Stimulated activated CD4-positive, alpha-beta T cell treated with anti-CD3 and anti-CD28 coated beads, Interleukin-15, amount 100 ng/mL, for 48 hours (primary cell): ENCODE measurements at regions not wholly inside any gene's neighbourhood (a gene's known extent, or its start where the extent isn't known, plus 50 kb on each side); places are given as distances from the start of the nearest gene placed in this dataset.
"Not testable (repeated sequence)": the region's sequence is repeated elsewhere in the genome, so short reads cannot be mapped to it uniquely, and the experiment has no call there.

ENCODE experiments used
- DNase-seq, 2 donors: peaks; one replicate each; pipeline ENCODE4 v3.0.0-alpha.2; 2020; ENCODE audit warnings: low read depth in 2 of 2

- DNase-seq = no peak
Measured at GRCh38 chr6:113659762-113660404, 197.3 kb upstream of the MARCKS start.

GRCh38 chr6:113660819-113661218 lies 196.3 kb upstream of the MARCKS start:
- no peak for DNase-seq

- no peak for DNase-seq
Measured at GRCh38 chr6:113662093-113662665, 195.0 kb upstream of the MARCKS start.

GRCh38 chr6:113662688-113663333 lies 194.3 kb upstream of the MARCKS start:
- no peak for DNase-seq

GRCh38 chr6:113664909-113665308 lies 192.2 kb upstream of the MARCKS start:
- DNase-seq = no peak

GRCh38 chr6:113668641-113669408 lies 188.3 kb upstream of the MARCKS start:
- no peak for DNase-seq

GRCh38 chr6:113669606-113670005 lies 187.5 kb upstream of the MARCKS start:
- no peak for DNase-seq

- DNase-seq = no peak
Measured at GRCh38 chr6:113671421-113671820, 185.7 kb upstream of the MARCKS start.

GRCh38 chr6:113672491-113673149 lies 184.5 kb upstream of the MARCKS start:
- no peak for DNase-seq

GRCh38 chr6:113674075-113674474 lies 183.1 kb upstream of the MARCKS start:
- DNase-seq = no peak

GRCh38 chr6:113676057-113676456 lies 181.1 kb upstream of the MARCKS start:
- no peak for DNase-seq

- DNase-seq = no peak
Measured at GRCh38 chr6:113676968-113677367, 180.2 kb upstream of the MARCKS start.

GRCh38 chr6:113679051-113679450 lies 178.1 kb upstream of the MARCKS start:
- DNase-seq = no peak

GRCh38 chr6:113680301-113680700 lies 176.8 kb upstream of the MARCKS start:
- DNase-seq = no peak

GRCh38 chr6:113683968-113684367 lies 173.2 kb upstream of the MARCKS start:
- DNase-seq = no peak

GRCh38 chr6:113684382-113684901 lies 172.7 kb upstream of the MARCKS start:
- DNase-seq = no peak

GRCh38 chr6:113686049-113686448 lies 171.1 kb upstream of the MARCKS start:
- no peak for DNase-seq

GRCh38 chr6:113689620-113690019 lies 167.5 kb upstream of the MARCKS start:
- DNase-seq = not testable (repeated sequence)

GRCh38 chr6:113690281-113691259 lies 166.6 kb upstream of the MARCKS start:
- DNase-seq = no peak

GRCh38 chr6:113691260-113691656 lies 165.9 kb upstream of the MARCKS start:
- DNase-seq = no peak

GRCh38 chr6:113693851-113694250 lies 163.3 kb upstream of the MARCKS start:
- no peak for DNase-seq
